H9 (cell line): ENCODE measurements at regions not wholly inside any gene's neighbourhood (a gene's known extent, or its start where the extent isn't known, plus 50 kb on each side); places are given as distances from the start of the nearest gene placed in this dataset.

Experiments used
- DNase-seq: peaks from one replicate; pipeline ENCODE4 v3.0.0-alpha.2; 2017
- H2AFZ ChIP-seq: one replicate; pipeline ENCODE4 v1.6.1; 2013; ENCODE audit warnings: mild to moderate bottlenecking, low read length, control low read depth, moderate library complexity
- H2AK5ac ChIP-seq: 2 replicates; pipeline ENCODE4 v1.6.1; 2013; ENCODE audit warnings: low read length, control low read depth, mixed read lengths; ENCODE audit not compliant: insufficient read length
- H2BK120ac ChIP-seq: one replicate; pipeline ENCODE4 v1.6.1; 2013; ENCODE audit warnings: low read depth, mild to moderate bottlenecking, low read length, control low read depth, inconsistent platforms; ENCODE audit not compliant: poor library complexity, severe bottlenecking
- H2BK12ac ChIP-seq: 2 replicates; pipeline ENCODE4 v1.6.1; 2013; ENCODE audit warnings: low read length, control low read depth, mixed read lengths, low read depth; ENCODE audit not compliant: insufficient read length
- H2BK15ac ChIP-seq: 2 replicates; pipeline ENCODE4 v1.6.1; 2013; ENCODE audit warnings: low read depth, low read length, control low read depth
- H2BK20ac ChIP-seq: one replicate; pipeline ENCODE4 v1.6.1; 2013; ENCODE audit warnings: low read depth, mild to moderate bottlenecking, low read length, control low read depth, inconsistent platforms; ENCODE audit not compliant: poor library complexity, severe bottlenecking
- H2BK5ac ChIP-seq: 2 replicates; pipeline ENCODE4 v1.6.1; 2013; ENCODE audit warnings: low read length, control low read depth, mixed read lengths; ENCODE audit not compliant: insufficient read length
- H3K14ac ChIP-seq: 2 replicates; pipeline ENCODE4 v1.6.1; 2013; ENCODE audit warnings: low read length, control low read depth; ENCODE audit not compliant: insufficient read depth
- H3K18ac ChIP-seq: 2 replicates; pipeline ENCODE4 v1.6.1; 2013; ENCODE audit warnings: low read depth, mild to moderate bottlenecking, mixed read lengths, low read length, control low read depth; ENCODE audit not compliant: insufficient read length
- H3K23ac ChIP-seq: 2 replicates; pipeline ENCODE4 v1.6.1; 2013; ENCODE audit warnings: low read length, control low read depth, mixed read lengths, low read depth; ENCODE audit not compliant: insufficient read length
- H3K23me2 ChIP-seq: 2 replicates; pipeline ENCODE4 v1.6.1; 2013; ENCODE audit warnings: low read depth, mild to moderate bottlenecking, mixed read lengths, low read length, control low read depth; ENCODE audit not compliant: insufficient read length, poor library complexity, severe bottlenecking
- H3K27ac ChIP-seq: 2 replicates; pipeline ENCODE4 v1.5.1; 2013; ENCODE audit warnings: low read length, control low read depth, mixed read lengths, low read depth; ENCODE audit not compliant: insufficient read length
- H3K27me3 ChIP-seq: 2 replicates; pipeline ENCODE4 v1.6.1; 2013; ENCODE audit warnings: low read length, control low read depth, inconsistent platforms; ENCODE audit not compliant: insufficient read depth
- H3K4ac ChIP-seq: 2 replicates; pipeline ENCODE4 v1.6.1; 2013; ENCODE audit warnings: low read depth, mild to moderate bottlenecking, control low read depth, inconsistent platforms, low read length, moderate library complexity
- H3K4me1 ChIP-seq: 2 replicates; pipeline ENCODE4 v1.6.1; 2013; ENCODE audit warnings: low read length, control low read depth, inconsistent platforms; ENCODE audit not compliant: insufficient read depth
- H3K4me2 ChIP-seq: 2 replicates; pipeline ENCODE4 v1.6.1; 2013; ENCODE audit warnings: low read length, control low read depth, mixed read lengths; ENCODE audit not compliant: insufficient read length, insufficient read depth
- H3K56ac ChIP-seq: 2 replicates; pipeline ENCODE4 v1.6.1; 2013; ENCODE audit warnings: low read depth, mild to moderate bottlenecking, mixed read lengths, low read length, control low read depth; ENCODE audit not compliant: insufficient read length
- H3K79me1 ChIP-seq: 2 replicates; pipeline ENCODE4 v1.6.1; 2013; ENCODE audit warnings: low read depth, mild to moderate bottlenecking, moderate library complexity, low read length, control low read depth, inconsistent platforms; ENCODE audit not compliant: insufficient read depth, poor library complexity, severe bottlenecking
- H3K79me2 ChIP-seq: 2 replicates; pipeline ENCODE4 v1.6.1; 2013; ENCODE audit warnings: low read length, control low read depth, inconsistent platforms; ENCODE audit not compliant: insufficient read depth
- H3K9ac ChIP-seq: 2 replicates; pipeline ENCODE4 v1.6.1; 2013; ENCODE audit warnings: low read length, control low read depth, mixed read lengths; ENCODE audit not compliant: insufficient read length; ENCODE audit errors: extremely low read depth
- H3K9me3 ChIP-seq: one replicate; pipeline ENCODE4 v1.6.1; 2013; ENCODE audit warnings: low read depth, low read length, inconsistent platforms; ENCODE audit not compliant: control insufficient read depth
- H3T11ph ChIP-seq: one replicate; pipeline ENCODE4 v1.6.1; 2013; ENCODE audit warnings: mild to moderate bottlenecking, low read length, control low read depth, inconsistent platforms
- H4K20me1 ChIP-seq: one replicate; pipeline ENCODE4 v1.6.1; 2013; ENCODE audit not compliant: control insufficient read depth, insufficient read length, insufficient read depth
- H4K5ac ChIP-seq: 2 replicates; pipeline ENCODE4 v1.6.1; 2013; ENCODE audit warnings: low read depth, mild to moderate bottlenecking, mixed read lengths, low read length, control low read depth; ENCODE audit not compliant: insufficient read length
- H4K8ac ChIP-seq: replicated peaks from 2 replicates; pipeline ENCODE4 v1.6.1; 2013; ENCODE audit warnings: low read length, control low read depth, mixed read lengths, low read depth; ENCODE audit not compliant: insufficient read length
- H4K91ac ChIP-seq: 2 replicates; pipeline ENCODE4 v1.6.1; 2013; ENCODE audit warnings: low read depth, mild to moderate bottlenecking, moderate library complexity, mixed read lengths, low read length, control low read depth; ENCODE audit not compliant: insufficient read length
- H3K27ac Mint-ChIP-seq, 3 experiments: 2 replicates in 2 of 3; 3 replicates in 1 of 3; pipeline ENCODE4 v1.8.0; 2020 to 2021; ENCODE audit warnings: mixed read lengths in 3 of 3, mild to moderate bottlenecking in 1 of 3, moderate library complexity in 1 of 3
- H3K27me3 Mint-ChIP-seq: 2 replicates; pipeline ENCODE4 v1.8.0; 2021; ENCODE audit warnings: low read depth, mild to moderate bottlenecking, moderate library complexity, mixed read lengths
- H3K36me3 Mint-ChIP-seq, 3 experiments: 2 replicates in 2 of 3; 3 replicates in 1 of 3; pipeline ENCODE4 v1.8.0; 2020 to 2021; ENCODE audit warnings: low read depth in 3 of 3, mixed read lengths in 3 of 3; ENCODE audit not compliant: insufficient read depth in 1 of 3
- H3K4me1 Mint-ChIP-seq, 2 experiments: 2 replicates each; pipeline ENCODE4 v1.8.0; 2020; ENCODE audit warnings: mixed read lengths in 2 of 2
- H3K4me3 Mint-ChIP-seq, 2 experiments: 2 replicates in 1 of 2; 3 replicates in 1 of 2; pipeline ENCODE4 v1.8.0; 2020 to 2021; ENCODE audit warnings: mild to moderate bottlenecking in 2 of 2, mixed read lengths in 2 of 2, moderate library complexity in 1 of 2
- H3K9me3 Mint-ChIP-seq, 2 experiments: 2 replicates in 1 of 2; 3 replicates in 1 of 2; pipeline ENCODE4 v1.8.0; 2020; ENCODE audit warnings: mild to moderate bottlenecking in 2 of 2, mixed read lengths in 2 of 2, moderate library complexity in 1 of 2
- TF ChIP-seq, protein P1 (sequence below): fragments of 200-600 bp; sonication (generic); conservative IDR thresholded peaks from 3 replicates; pipeline ENCODE4 v1.8.0; 2021; ENCODE audit warnings: antibody characterized with exemption, mild to moderate bottlenecking

- no peak overlapping the region for H2AFZ ChIP-seq
- H2BK15ac ChIP-seq, result no peak overlapping the region
- peaks cover 4% of the 10 kb centered on the region for H3K27me3 Mint-ChIP-seq
- no peaks in the 10 kb centered on the region for H3K79me2 ChIP-seq
- H3K4me3 Mint-ChIP-seq, result no peak overlapping the region
- no peak overlapping the region for H3K4ac ChIP-seq
- no peak overlapping the region for H3K9ac ChIP-seq
- H3K14ac ChIP-seq, result no peak overlapping the region
- H3K36me3 Mint-ChIP-seq, result peaks cover 0 to 9% (median 4%) of the 10 kb centered on the region in 3 experiments; a peak in 5 of 7 replicates
- H2BK20ac ChIP-seq, result no peak overlapping the region
- no peak overlapping the region for H4K5ac ChIP-seq
- no peaks in the 10 kb centered on the region for H3K23me2 ChIP-seq
- TF ChIP-seq, protein P1, sequence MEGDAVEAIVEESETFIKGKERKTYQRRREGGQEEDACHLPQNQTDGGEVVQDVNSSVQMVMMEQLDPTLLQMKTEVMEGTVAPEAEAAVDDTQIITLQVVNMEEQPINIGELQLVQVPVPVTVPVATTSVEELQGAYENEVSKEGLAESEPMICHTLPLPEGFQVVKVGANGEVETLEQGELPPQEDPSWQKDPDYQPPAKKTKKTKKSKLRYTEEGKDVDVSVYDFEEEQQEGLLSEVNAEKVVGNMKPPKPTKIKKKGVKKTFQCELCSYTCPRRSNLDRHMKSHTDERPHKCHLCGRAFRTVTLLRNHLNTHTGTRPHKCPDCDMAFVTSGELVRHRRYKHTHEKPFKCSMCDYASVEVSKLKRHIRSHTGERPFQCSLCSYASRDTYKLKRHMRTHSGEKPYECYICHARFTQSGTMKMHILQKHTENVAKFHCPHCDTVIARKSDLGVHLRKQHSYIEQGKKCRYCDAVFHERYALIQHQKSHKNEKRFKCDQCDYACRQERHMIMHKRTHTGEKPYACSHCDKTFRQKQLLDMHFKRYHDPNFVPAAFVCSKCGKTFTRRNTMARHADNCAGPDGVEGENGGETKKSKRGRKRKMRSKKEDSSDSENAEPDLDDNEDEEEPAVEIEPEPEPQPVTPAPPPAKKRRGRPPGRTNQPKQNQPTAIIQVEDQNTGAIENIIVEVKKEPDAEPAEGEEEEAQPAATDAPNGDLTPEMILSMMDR, result no peak
- no peak overlapping the region for H4K91ac ChIP-seq
- no peak overlapping the region for H4K8ac ChIP-seq
- H3K27ac Mint-ChIP-seq, result no peak overlapping the region
- no peak overlapping the region for H3T11ph ChIP-seq
- H2BK120ac ChIP-seq, result no peak overlapping the region
- H2AK5ac ChIP-seq, result no peak overlapping the region
- H3K4me1 Mint-ChIP-seq, result no peaks in the 10 kb centered on the region
- DNase-seq, result no peak
- no peak overlapping the region for H3K23ac ChIP-seq
- no peaks in the 10 kb centered on the region for H4K20me1 ChIP-seq
- no peak overlapping the region for H3K56ac ChIP-seq
- peaks cover 72 to 85% of the 10 kb centered on the region in 2 experiments for H3K9me3 Mint-ChIP-seq
- H3K9me3 ChIP-seq, result peaks cover 27% of the 10 kb centered on the region
- H2BK12ac ChIP-seq, result no peak overlapping the region
- no peak overlapping the region for H3K27ac ChIP-seq
- no peaks in the 10 kb centered on the region for H3K27me3 ChIP-seq
- no peak overlapping the region for H3K18ac ChIP-seq
- no peaks in the 10 kb centered on the region for H3K4me1 ChIP-seq
- H2BK5ac ChIP-seq, result no peak overlapping the region
- no peak overlapping the region for H3K4me2 ChIP-seq
- H3K79me1 ChIP-seq, result no peaks in the 10 kb centered on the region
These were observed 65.5 kb upstream of the CCT8L2 start for GRCh38 chr22:16658068-16658467.
